ENCODE measurements at regions not wholly inside any gene's neighbourhood (a gene's known extent, or its start where the extent isn't known, plus 50 kb on each side); places are given as distances from the start of the nearest gene placed in this dataset.

GRCh38 chr6:145044641-145045246 is 690.6 kb downstream of the EPM2A start:
- no peak for DNase-seq

GRCh38 chr6:145045582-145045981 is 689.7 kb downstream of the EPM2A start:
- DNase-seq: no peak

- no peak for DNase-seq
Measured at GRCh38 chr6:145047891-145048290, 687.4 kb downstream of the EPM2A start.

GRCh38 chr6:145051661-145052060 is 683.7 kb downstream of the EPM2A start:
- DNase-seq: no peak

GRCh38 chr6:145055567-145055966 is 679.8 kb downstream of the EPM2A start:
- DNase-seq: no peak

- DNase-seq: no peak
Measured at GRCh38 chr6:145060714-145061113, 674.6 kb downstream of the EPM2A start.

GRCh38 chr6:145063091-145063490 is 672.2 kb downstream of the EPM2A start:
- no peak for DNase-seq

- DNase-seq: no peak
Measured at GRCh38 chr6:145067430-145067829, 667.9 kb downstream of the EPM2A start.

GRCh38 chr6:145068577-145068976 is 666.7 kb downstream of the EPM2A start:
- DNase-seq: no peak

- no peak for DNase-seq
Measured at GRCh38 chr6:145069966-145070365, 665.4 kb downstream of the EPM2A start.

GRCh38 chr6:145070791-145071190 is 664.5 kb downstream of the EPM2A start:
- no peak for DNase-seq

GRCh38 chr6:145071836-145072235 is 663.5 kb downstream of the EPM2A start:
- DNase-seq: no peak

GRCh38 chr6:145073811-145074210 is 661.5 kb downstream of the EPM2A start:
- DNase-seq: no peak

GRCh38 chr6:145074805-145075204 is 660.5 kb downstream of the EPM2A start:
- DNase-seq: no peak

GRCh38 chr6:145075425-145075824 is 659.9 kb downstream of the EPM2A start:
- no peak for DNase-seq

GRCh38 chr6:145076115-145076841 is 659.0 kb downstream of the EPM2A start:
- no peak for DNase-seq

GRCh38 chr6:145077382-145077781 is 657.9 kb downstream of the EPM2A start:
- no peak for DNase-seq

GRCh38 chr6:145080651-145081050 is 654.7 kb downstream of the EPM2A start:
- no peak for DNase-seq

- DNase-seq: no peak
Measured at GRCh38 chr6:145081677-145082076, 653.6 kb downstream of the EPM2A start.

GRCh38 chr6:145082359-145082758 is 653.0 kb downstream of the EPM2A start:
- DNase-seq: no peak

GRCh38 chr6:145086197-145086596 is 649.1 kb downstream of the EPM2A start:
- DNase-seq: no peak

GRCh38 chr6:145087034-145087433 is 648.3 kb downstream of the EPM2A start:
- no peak for DNase-seq

GRCh38 chr6:145090801-145091585 is 644.3 kb downstream of the EPM2A start:
- DNase-seq: no peak

GRCh38 chr6:145091586-145092142 is 643.7 kb downstream of the EPM2A start:
- DNase-seq: no peak

Data from activated CD4-positive, alpha-beta T cell treated with anti-CD3 and anti-CD28 coated beads, Interleukin-2, amount 50 U/mL, for 1 hour (primary cell).